BLaER1 treated with 17β-estradiol and CSF1 and Interleukin-3, amounts not matched to agents 10 nM and 100 nM (cell line): ENCODE measurements at regions not wholly inside any gene's neighbourhood (a gene's known extent, or its start where the extent isn't known, plus 50 kb on each side); places are given as distances from the start of the nearest gene placed in this dataset.
"Not testable (repeated sequence)": the region's sequence is repeated elsewhere in the genome, so short reads cannot be mapped to it uniquely, and the experiment has no call there.

ENCODE experiments used
- H3K27ac ChIP-seq, 11 experiments: shearing (Covaris generic); formaldehyde crosslinking; 2 replicates each; pipeline ENCODE4 v1.8.1; 2022
- H3K27me3 ChIP-seq, 11 experiments: shearing (Covaris generic); formaldehyde crosslinking; 2 replicates each; pipeline ENCODE4 v1.8.1; 2022
- H3K36me3 ChIP-seq, 11 experiments: shearing (Covaris generic); formaldehyde crosslinking; 2 replicates each; pipeline ENCODE4 v1.8.1; 2022
- H3K4me1 ChIP-seq, 10 experiments: shearing (Covaris generic); formaldehyde crosslinking; 2 replicates each; pipeline ENCODE4 v1.8.1; 2022
- H3K4me2 ChIP-seq, 11 experiments: shearing (Covaris generic); formaldehyde crosslinking; 2 replicates each; pipeline ENCODE4 v1.8.1; 2022
- H3K4me3 ChIP-seq, 10 experiments: shearing (Covaris generic); formaldehyde crosslinking; 2 replicates each; pipeline ENCODE4 v1.8.1; 2022
- H3K9ac ChIP-seq, 11 experiments: shearing (Covaris generic); formaldehyde crosslinking; 2 replicates each; pipeline ENCODE4 v1.8.1; 2022
- H3K9me3 ChIP-seq, 11 experiments: shearing (Covaris generic); formaldehyde crosslinking; replicated peaks in 1 of 11; 2 replicates each; pipeline ENCODE4 v1.8.1; 2022
- H4K20me1 ChIP-seq, 11 experiments: shearing (Covaris generic); formaldehyde crosslinking; 2 replicates each; pipeline ENCODE4 v1.8.1; 2022
- Cebpa-rat ChIP-seq, 11 experiments: shearing (Covaris generic); IDR thresholded peaks; 2 replicates each; pipeline ENCODE4 v1.8.1; 2022

- H3K9ac ChIP-seq = peak overlapping the region in 2 of 11 experiments; percentile 79 to 80; a peak in 4 of 22 replicates
- H3K36me3 ChIP-seq = no peaks in the 10 kb centered on the region
- H3K27me3 ChIP-seq = no peaks in the 10 kb centered on the region
- TF ChIP-seq Cebpa-rat (IDR thresholded peaks at IDR 0.05) = no peak
- peak overlapping the region in 7 of 11 experiments; percentile 41 to 94 (median 79); a peak in 12 of 22 replicates for H3K27ac ChIP-seq
- no peaks in the 10 kb centered on the region for H3K9me3 ChIP-seq
- no peaks in the 10 kb centered on the region for H4K20me1 ChIP-seq
- peak overlapping the region in 2 of 10 experiments; percentile 37 to 39; a peak in 4 of 20 replicates for H3K4me3 ChIP-seq
- H3K4me1 ChIP-seq = peaks cover 0 to 55% (median 10%) of the 10 kb centered on the region in 10 experiments; a peak in 9 of 20 replicates
- peak overlapping the region in 5 of 11 experiments; percentile 14 to 77 (median 65); a peak in 8 of 22 replicates for H3K4me2 ChIP-seq
These were observed 145.9 kb upstream of the ADCY2 start for GRCh38 chr5:7250004-7250403.

DNA sequence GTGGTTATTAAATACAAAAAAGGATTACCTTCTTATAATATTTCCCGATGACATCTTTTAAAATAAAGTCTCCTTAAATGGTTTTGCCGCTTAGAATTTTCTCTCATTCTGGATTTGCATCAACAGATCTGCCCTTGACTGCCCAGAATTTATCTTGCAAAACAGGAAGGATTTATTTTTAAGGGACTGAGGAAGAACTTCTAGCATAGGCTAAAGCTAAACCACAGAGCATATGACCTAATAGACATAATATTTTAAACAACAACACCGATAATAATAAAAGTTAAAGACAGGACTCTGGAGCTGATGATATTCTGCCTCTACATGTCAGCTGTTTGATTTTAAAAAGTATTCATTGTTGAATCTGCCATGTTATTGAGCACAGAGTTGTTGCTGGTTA lies 145.3 kb upstream of the ADCY2 start:
- Histone ChIP-seq H3K4me2 (peak overlapping the region in 8 of 11 experiments; percentile 4 to 77 (median 32); a peak in 14 of 22 replicates), H3K36me3 (no peaks in the 10 kb centered on the region), H3K27me3 (no peaks in the 10 kb centered on the region), H3K9ac (peak overlapping the region in 5 of 11 experiments; percentile 28 to 80 (median 65); a peak in 10 of 22 replicates), H4K20me1 (no peaks in the 10 kb centered on the region), H3K4me1 (peaks cover 0 to 55% (median 10%) of the 10 kb centered on the region in 10 experiments; a peak in 9 of 20 replicates), H3K4me3 (peak overlapping the region in 3 of 10 experiments; percentile 3 to 39 (median 37); a peak in 4 of 20 replicates), H3K9me3 (no peaks in the 10 kb centered on the region), H3K27ac (peak overlapping the region in 8 of 11 experiments; percentile 11 to 94 (median 76); a peak in 15 of 22 replicates)
- no peak for TF ChIP-seq Cebpa-rat (IDR thresholded peaks at IDR 0.05)

- Histone ChIP-seq H4K20me1 (no peaks in the 10 kb centered on the region), H3K4me3 (peak overlapping the region in 3 of 10 experiments; percentile 3 to 39 (median 37); a peak in 4 of 20 replicates), H3K4me2 (peak overlapping the region in 8 of 11 experiments; percentile 4 to 77 (median 32); a peak in 14 of 22 replicates), H3K4me1 (peaks cover 0 to 55% (median 10%) of the 10 kb centered on the region in 10 experiments; a peak in 9 of 20 replicates), H3K36me3 (no peaks in the 10 kb centered on the region), H3K27me3 (no peaks in the 10 kb centered on the region), H3K9ac (peak overlapping the region in 5 of 11 experiments; percentile 28 to 80 (median 65); a peak in 9 of 22 replicates), H3K27ac (peak overlapping the region in 8 of 11 experiments; percentile 11 to 94 (median 76); a peak in 15 of 22 replicates), H3K9me3 (no peaks in the 10 kb centered on the region)
- no peak for TF ChIP-seq Cebpa-rat (IDR thresholded peaks at IDR 0.05)
These were observed 144.8 kb upstream of the ADCY2 start for GRCh38 chr5:7251132-7251531.

GRCh38 chr5:7261049-7261448 lies 134.9 kb upstream of the ADCY2 start:
- H3K4me1 ChIP-seq = no peaks in the 10 kb centered on the region
- H3K9ac ChIP-seq = no peak overlapping the region
- H3K4me2 ChIP-seq = no peak overlapping the region
- H3K27ac ChIP-seq = no peak overlapping the region
- H3K4me3 ChIP-seq = no peak overlapping the region
- no peaks in the 10 kb centered on the region for H4K20me1 ChIP-seq
- peaks cover 5 to 15% (median 9%) of the 10 kb centered on the region in 11 experiments; a peak in 14 of 22 replicates for H3K9me3 ChIP-seq
- TF ChIP-seq Cebpa-rat (IDR thresholded peaks at IDR 0.05) = no peak
- no peaks in the 10 kb centered on the region for H3K36me3 ChIP-seq
- H3K27me3 ChIP-seq = no peaks in the 10 kb centered on the region

DNA sequence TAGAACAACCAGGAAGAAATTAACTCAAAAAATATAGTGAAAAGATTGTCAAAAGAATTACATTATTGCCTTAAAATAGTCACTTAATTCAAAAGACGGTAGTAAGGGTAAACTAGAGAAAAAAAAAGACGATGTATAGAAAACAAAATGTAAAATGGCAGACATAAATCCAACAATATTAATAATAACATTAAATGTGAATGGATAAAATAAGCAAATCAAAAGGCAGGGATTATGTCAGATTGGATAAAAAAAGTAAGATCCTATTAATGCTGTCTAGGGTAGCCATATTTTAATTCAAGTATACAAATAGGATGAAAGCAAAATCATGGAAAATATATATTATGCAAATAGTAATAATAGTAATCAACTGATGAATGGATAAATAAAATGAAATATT lies 134.0 kb upstream of the ADCY2 start:
- no peaks in the 10 kb centered on the region for H3K4me1 ChIP-seq
- TF ChIP-seq Cebpa-rat (IDR thresholded peaks at IDR 0.05) = no peak
- H3K36me3 ChIP-seq = no peaks in the 10 kb centered on the region
- H3K4me3 ChIP-seq = no peak overlapping the region
- peaks cover 5 to 15% (median 9%) of the 10 kb centered on the region in 11 experiments; a peak in 14 of 22 replicates for H3K9me3 ChIP-seq
- no peak overlapping the region for H3K4me2 ChIP-seq
- no peak overlapping the region for H3K27ac ChIP-seq
- H3K9ac ChIP-seq = no peak overlapping the region
- H4K20me1 ChIP-seq = no peaks in the 10 kb centered on the region
- H3K27me3 ChIP-seq = no peaks in the 10 kb centered on the region

DNA sequence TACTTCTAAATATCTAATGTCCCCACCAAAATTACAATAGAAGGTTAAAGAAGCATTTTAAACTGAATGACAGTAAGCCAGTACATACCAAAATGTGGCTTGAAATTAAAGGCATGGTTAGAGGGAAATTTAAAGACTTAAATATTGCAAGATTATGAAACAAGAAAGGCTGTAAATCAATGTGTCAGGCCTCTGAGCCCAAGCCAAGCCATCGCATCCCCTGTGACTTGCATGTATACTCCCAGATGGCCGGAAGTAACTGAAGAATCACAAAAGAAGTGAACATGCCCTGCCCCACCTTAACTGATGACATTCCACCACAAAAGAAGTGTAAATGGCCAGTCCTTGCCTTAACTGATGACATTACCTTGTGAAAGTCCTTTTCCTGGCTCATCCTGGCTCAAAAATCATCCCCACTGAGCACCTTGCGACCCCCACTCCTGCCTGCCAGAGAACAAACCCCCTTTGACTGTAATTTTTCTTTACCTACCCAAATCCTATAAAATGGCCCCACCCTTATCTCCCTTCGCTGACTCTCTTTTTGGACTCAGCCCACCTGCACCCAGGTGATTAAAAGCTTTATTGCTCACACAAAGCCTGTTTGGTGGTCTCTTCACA lies 132.4 kb upstream of the ADCY2 start:
- not testable (repeated sequence) for H3K4me2 ChIP-seq, H3K27ac ChIP-seq, H3K4me1 ChIP-seq, H3K9ac ChIP-seq, H4K20me1 ChIP-seq, H3K4me3 ChIP-seq, H3K36me3 ChIP-seq, H3K27me3 ChIP-seq
- H3K9me3 ChIP-seq = peaks cover 5 to 15% (median 9%) of the 10 kb centered on the region in 11 experiments; a peak in 14 of 22 replicates

- H3K27me3 ChIP-seq, H3K9ac ChIP-seq, H3K4me1 ChIP-seq, H3K36me3 ChIP-seq, H3K4me3 ChIP-seq, H4K20me1 ChIP-seq, H3K27ac ChIP-seq, H3K4me2 ChIP-seq: not testable (repeated sequence)
- H3K9me3 ChIP-seq = peaks cover 5 to 14% (median 9%) of the 10 kb centered on the region in 11 experiments; a peak in 14 of 22 replicates
These were observed 130.2 kb upstream of the ADCY2 start for GRCh38 chr5:7265776-7266175.

- not testable (repeated sequence) for H3K4me1 ChIP-seq, H3K4me3 ChIP-seq, H3K27ac ChIP-seq, H3K4me2 ChIP-seq, H3K9me3 ChIP-seq, H4K20me1 ChIP-seq, H3K36me3 ChIP-seq, H3K27me3 ChIP-seq, H3K9ac ChIP-seq
These were observed 127.2 kb upstream of the ADCY2 start for GRCh38 chr5:7268722-7269121.

DNA sequence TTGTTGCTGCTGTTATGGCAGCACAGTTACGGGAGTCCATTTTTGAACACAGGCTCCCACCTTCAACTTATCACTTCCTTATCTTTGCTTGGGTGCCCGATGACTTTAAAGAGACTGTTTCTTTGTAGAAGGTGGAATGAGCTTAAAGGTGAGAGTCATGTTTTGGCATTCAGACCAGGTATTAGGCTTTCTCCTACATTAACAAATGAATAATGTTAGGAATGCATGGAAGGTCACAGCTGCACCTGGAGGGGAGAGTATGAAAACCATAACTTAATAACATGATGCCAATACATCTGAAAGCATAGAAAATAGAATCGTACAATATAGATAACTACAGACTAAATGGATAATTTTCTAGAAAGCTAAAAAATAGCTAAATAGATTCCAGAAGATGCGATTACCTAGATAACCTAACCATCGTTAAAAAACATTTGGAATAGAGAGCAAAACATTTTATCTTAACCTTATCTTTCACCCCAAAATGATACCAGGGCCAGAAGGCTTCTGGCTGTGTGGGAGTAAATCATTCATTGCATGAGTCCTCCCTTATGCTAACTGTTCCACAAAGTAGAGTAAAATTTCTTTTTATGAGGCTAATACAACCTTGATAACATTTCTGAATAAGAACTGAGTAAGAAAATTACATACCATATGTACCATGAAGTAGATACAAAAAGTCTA lies 126.2 kb upstream of the ADCY2 start:
- TF ChIP-seq Cebpa-rat (IDR thresholded peaks at IDR 0.05) = no peak
- Histone ChIP-seq H3K9me3 (no peaks in the 10 kb centered on the region), H3K4me2 (no peak overlapping the region), H3K4me3 (no peak overlapping the region), H3K27me3 (no peaks in the 10 kb centered on the region), H3K27ac (no peak overlapping the region), H3K9ac (no peak overlapping the region), H4K20me1 (no peaks in the 10 kb centered on the region), H3K4me1 (no peaks in the 10 kb centered on the region), H3K36me3 (no peaks in the 10 kb centered on the region)
